ENCODE measurements at regions not wholly inside any gene's neighbourhood (a gene's known extent, or its start where the extent isn't known, plus 50 kb on each side); places are given as distances from the start of the nearest gene placed in this dataset.
A peak's percentile ranks its signal among the peaks of the same experiment; 100 is the strongest.

DNA sequence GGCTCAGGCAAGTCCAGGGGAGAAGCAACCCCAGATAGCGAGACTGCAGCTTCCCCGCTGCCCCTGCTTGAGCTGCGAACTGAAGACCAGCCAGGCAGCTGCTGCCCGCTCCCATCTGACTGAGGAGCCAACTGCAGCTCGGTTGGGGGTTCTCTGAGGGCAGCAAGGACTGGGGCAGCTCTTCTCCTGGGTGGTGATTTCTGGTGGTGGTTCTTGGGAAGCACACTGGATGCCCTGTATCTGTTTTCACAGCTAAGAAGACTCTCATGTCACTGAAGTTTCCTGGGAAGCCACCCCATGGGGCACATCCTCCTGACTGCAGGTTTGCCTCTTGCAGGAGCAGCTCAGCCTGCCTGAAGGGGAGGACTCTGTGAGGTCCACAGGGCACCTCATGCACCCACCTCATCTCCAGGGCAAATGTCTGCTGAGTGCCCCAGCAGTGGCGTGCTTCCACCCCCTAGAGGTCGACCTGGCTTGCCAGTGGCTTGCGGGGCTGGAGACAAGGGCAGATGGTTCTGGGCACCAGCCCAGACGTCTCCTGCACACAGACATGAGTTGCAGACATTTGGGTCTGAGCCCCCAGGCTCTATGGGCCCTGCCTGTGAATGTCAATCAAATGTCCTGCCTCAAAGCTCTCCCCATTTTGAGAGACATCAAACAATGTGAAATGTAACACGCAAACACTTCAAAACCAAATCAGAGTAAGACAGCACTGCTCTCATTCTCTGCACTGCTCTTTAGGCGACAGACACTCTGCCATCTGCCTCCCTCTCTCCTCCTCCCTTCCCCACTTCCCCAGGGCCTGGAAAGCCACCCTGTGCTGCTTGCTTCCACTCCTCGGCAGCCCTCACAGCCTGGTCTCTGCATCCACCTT lies 800.9 kb downstream of the BRD1 start:
- TF ChIP-seq EP300 (IDR thresholded peaks at IDR 0.05) (no peak), POLR2A (IDR thresholded peaks at IDR 0.05) (no peak)
- TF ChIP-seq, protein P1, sequence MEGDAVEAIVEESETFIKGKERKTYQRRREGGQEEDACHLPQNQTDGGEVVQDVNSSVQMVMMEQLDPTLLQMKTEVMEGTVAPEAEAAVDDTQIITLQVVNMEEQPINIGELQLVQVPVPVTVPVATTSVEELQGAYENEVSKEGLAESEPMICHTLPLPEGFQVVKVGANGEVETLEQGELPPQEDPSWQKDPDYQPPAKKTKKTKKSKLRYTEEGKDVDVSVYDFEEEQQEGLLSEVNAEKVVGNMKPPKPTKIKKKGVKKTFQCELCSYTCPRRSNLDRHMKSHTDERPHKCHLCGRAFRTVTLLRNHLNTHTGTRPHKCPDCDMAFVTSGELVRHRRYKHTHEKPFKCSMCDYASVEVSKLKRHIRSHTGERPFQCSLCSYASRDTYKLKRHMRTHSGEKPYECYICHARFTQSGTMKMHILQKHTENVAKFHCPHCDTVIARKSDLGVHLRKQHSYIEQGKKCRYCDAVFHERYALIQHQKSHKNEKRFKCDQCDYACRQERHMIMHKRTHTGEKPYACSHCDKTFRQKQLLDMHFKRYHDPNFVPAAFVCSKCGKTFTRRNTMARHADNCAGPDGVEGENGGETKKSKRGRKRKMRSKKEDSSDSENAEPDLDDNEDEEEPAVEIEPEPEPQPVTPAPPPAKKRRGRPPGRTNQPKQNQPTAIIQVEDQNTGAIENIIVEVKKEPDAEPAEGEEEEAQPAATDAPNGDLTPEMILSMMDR (IDR thresholded peaks at IDR 0.05): peak in 4 of 5 experiments; percentile 5 to 33 (median 21)

Measured in tibial nerve (tissue), 4 donors.